ENCODE measurements at regions not wholly inside any gene's neighbourhood (a gene's known extent, or its start where the extent isn't known, plus 50 kb on each side); places are given as distances from the start of the nearest gene placed in this dataset.

DNA sequence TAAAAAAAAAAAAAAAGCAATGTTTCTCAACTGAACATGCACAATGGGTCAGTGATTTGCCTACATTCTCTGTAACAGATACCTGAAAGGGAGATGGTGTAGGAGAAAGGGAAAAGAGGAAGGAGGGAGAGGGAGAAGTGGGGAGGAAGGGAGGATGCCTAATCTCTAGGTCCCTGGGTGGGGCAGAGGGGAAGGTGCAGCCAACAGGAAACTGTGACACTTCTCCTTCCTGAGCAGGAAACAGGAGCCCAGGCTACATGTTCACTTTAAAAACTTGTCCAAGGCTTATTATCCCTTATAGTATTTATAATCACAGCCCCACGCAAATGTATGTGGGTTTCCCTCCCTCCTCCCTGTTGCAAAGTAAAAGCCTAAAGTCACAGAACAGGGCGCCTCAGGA, 137.9 kb downstream of the MINAR1 start:
- TF ChIP-seq, protein P1, sequence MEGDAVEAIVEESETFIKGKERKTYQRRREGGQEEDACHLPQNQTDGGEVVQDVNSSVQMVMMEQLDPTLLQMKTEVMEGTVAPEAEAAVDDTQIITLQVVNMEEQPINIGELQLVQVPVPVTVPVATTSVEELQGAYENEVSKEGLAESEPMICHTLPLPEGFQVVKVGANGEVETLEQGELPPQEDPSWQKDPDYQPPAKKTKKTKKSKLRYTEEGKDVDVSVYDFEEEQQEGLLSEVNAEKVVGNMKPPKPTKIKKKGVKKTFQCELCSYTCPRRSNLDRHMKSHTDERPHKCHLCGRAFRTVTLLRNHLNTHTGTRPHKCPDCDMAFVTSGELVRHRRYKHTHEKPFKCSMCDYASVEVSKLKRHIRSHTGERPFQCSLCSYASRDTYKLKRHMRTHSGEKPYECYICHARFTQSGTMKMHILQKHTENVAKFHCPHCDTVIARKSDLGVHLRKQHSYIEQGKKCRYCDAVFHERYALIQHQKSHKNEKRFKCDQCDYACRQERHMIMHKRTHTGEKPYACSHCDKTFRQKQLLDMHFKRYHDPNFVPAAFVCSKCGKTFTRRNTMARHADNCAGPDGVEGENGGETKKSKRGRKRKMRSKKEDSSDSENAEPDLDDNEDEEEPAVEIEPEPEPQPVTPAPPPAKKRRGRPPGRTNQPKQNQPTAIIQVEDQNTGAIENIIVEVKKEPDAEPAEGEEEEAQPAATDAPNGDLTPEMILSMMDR (IDR thresholded peaks at IDR 0.05) = no peak
- TF ChIP-seq POLR2A (IDR thresholded peaks at IDR 0.05) (no peak), POLR2AphosphoS5 (IDR thresholded peaks at IDR 0.05; ENCODE audit: insufficient read depth in 1 of 2, low read depth in 1 of 2) (no peak)
